Sigmoid colon (tissue), 6 donors: ENCODE measurements at regions not wholly inside any gene's neighbourhood (a gene's known extent, or its start where the extent isn't known, plus 50 kb on each side); places are given as distances from the start of the nearest gene placed in this dataset.

ENCODE experiments used
- DNase-seq: peaks from one replicate; pipeline ENCODE4 v3.0.0-alpha.2; 2019
- H3K27ac ChIP-seq, 4 donors: fragments of 200-600 bp; sonication (generic); one replicate each; pipeline ENCODE4 v1.5.1; 2016 to 2019; ENCODE audit warnings: mild to moderate bottlenecking in 1 of 4
- H3K27me3 ChIP-seq, 3 donors: fragments of 200-600 bp; sonication (generic); one replicate each; pipeline ENCODE4 v1.5.1; 2019; ENCODE audit warnings: mild to moderate bottlenecking in 1 of 3
- H3K36me3 ChIP-seq, 4 donors: fragments of 200-600 bp; sonication (generic); one replicate each; pipeline ENCODE4 v1.5.1; 2016 to 2019
- H3K4me1 ChIP-seq, 4 donors: fragments of 200-600 bp; sonication (generic); one replicate each; pipeline ENCODE4 v1.5.1; 2017 to 2019
- H3K4me3 ChIP-seq, 4 donors: fragments of 200-600 bp; sonication (generic); one replicate each; pipeline ENCODE4 v1.5.1; 2017 to 2019; ENCODE audit warnings: mild to moderate bottlenecking in 2 of 4, moderate library complexity in 1 of 4
- H3K9me3 ChIP-seq, 4 donors: fragments of 200-600 bp in 3 of 4; sonication (generic) in 3 of 4; one replicate each; pipeline versions ENCODE4 v1.5.1 to v1.6.1; 2013 to 2019
- CTCF ChIP-seq, 4 experiments: fragments of 450-650 bp in 3 of 4; fragments of 200-600 bp in 1 of 4; IDR thresholded peaks; one replicate each; pipeline ENCODE4 v1.5.1; 2016 to 2019; ENCODE audit warnings: antibody characterized with exemption in 4 of 4, mild to moderate bottlenecking in 3 of 4, moderate library complexity in 2 of 4
- EP300 ChIP-seq, 4 donors: sonication (generic); formaldehyde crosslinking; IDR thresholded peaks; one replicate each; pipeline ENCODE4 v1.6.1; 2017; ENCODE audit warnings: antibody characterized with exemption in 4 of 4
- POLR2A ChIP-seq, 2 donors: fragments of 450-650 bp; IDR thresholded peaks; one replicate each; pipeline ENCODE4 v1.6.1; 2016; ENCODE audit warnings: antibody characterized with exemption in 2 of 2, mild to moderate bottlenecking in 2 of 2, moderate library complexity in 2 of 2
- POLR2AphosphoS5 ChIP-seq, 4 donors: sonication (generic); formaldehyde crosslinking; IDR thresholded peaks; one replicate each; pipeline ENCODE4 v1.6.1; 2017; ENCODE audit warnings: antibody characterized with exemption in 4 of 4
- WGBS, 2 donors: extraction: QIAGEN DNeasy Blood & Tissue Kit; methylation state at CpG; one replicate each; pipeline ENCODE4 v1.1.7; 2013; 5-methylcytosine and 5-hydroxymethylcytosine counted together
- intact Hi-C: fragments of 100-400 bp; cut with DNase I; formaldehyde crosslinking; loops from one replicate; pipeline ENCODE4 v1.15.1; 2023
- donor health status: healthy with polysubstance abuse.
- donor health status: healthy.

GRCh38 chr2:5111581-5111980, 580.6 kb upstream of the SOX11 start:
- peaks cover 0 to 18% (median 10%) of the 10 kb centered on the region in 4 donors for H3K4me1 ChIP-seq
- no peak overlapping the region for H3K4me3 ChIP-seq
- intact Hi-C loops, result no loop called here
- H3K36me3 ChIP-seq, result no peaks in the 10 kb centered on the region
- H3K27ac ChIP-seq, result peak overlapping the region in 3 of 4 donors; percentile 31 to 54 (median 34)
- no peaks in the 10 kb centered on the region for H3K27me3 ChIP-seq
- peaks cover 0 to 15% (median 9%) of the 10 kb centered on the region in 4 donors for H3K9me3 ChIP-seq
- no peak for TF ChIP-seq CTCF (IDR thresholded peaks at IDR 0.05)
- no peak for TF ChIP-seq POLR2A (IDR thresholded peaks at IDR 0.05)
- peak in 2 of 4 donors; percentile 5 to 34 for TF ChIP-seq EP300 (IDR thresholded peaks at IDR 0.05)
- TF ChIP-seq POLR2AphosphoS5 (IDR thresholded peaks at IDR 0.05), result peak in 2 of 4 donors; percentile 56 to 71
- DNase-seq, result no peak

GRCh38 chr2:5119046-5119445, 573.1 kb upstream of the SOX11 start:
- intact Hi-C loops, result no loop called here
- no peak for DNase-seq
- H3K36me3 ChIP-seq, result no peaks in the 10 kb centered on the region
- peaks cover 0 to 26% (median 8%) of the 10 kb centered on the region in 4 donors for H3K4me1 ChIP-seq
- no peak overlapping the region for H3K27ac ChIP-seq
- TF ChIP-seq POLR2A (IDR thresholded peaks at IDR 0.05) (no peak), EP300 (IDR thresholded peaks at IDR 0.05) (no peak), POLR2AphosphoS5 (IDR thresholded peaks at IDR 0.05) (no peak)
- no peak overlapping the region for H3K4me3 ChIP-seq
- H3K9me3 ChIP-seq, result peaks cover 0 to 4% (median 0%) of the 10 kb centered on the region in 4 donors
- H3K27me3 ChIP-seq, result no peaks in the 10 kb centered on the region

- no peak for DNase-seq
- no peaks in the 10 kb centered on the region for H3K36me3 ChIP-seq
- intact Hi-C loops, result loop anchor here (10.0 kb wide), 1 partner anchor 164 kb away; no protein-coding TSS in a partner anchor
- H3K27ac ChIP-seq, result no peak overlapping the region
- no peaks in the 10 kb centered on the region for H3K27me3 ChIP-seq
- 44 to 54% methylated on average over 12 of the region's 12 CpGs for WGBS, 2 donors
- no peaks in the 10 kb centered on the region for H3K9me3 ChIP-seq
- H3K4me1 ChIP-seq, result peaks cover 0 to 28% (median 8%) of the 10 kb centered on the region in 4 donors
- no peak for TF ChIP-seq POLR2AphosphoS5 (IDR thresholded peaks at IDR 0.05)
- TF ChIP-seq POLR2A (IDR thresholded peaks at IDR 0.05), result no peak
- H3K4me3 ChIP-seq, result no peak overlapping the region
These were observed 571.1 kb upstream of the SOX11 start for GRCh38 chr2:5121121-5121520.

GRCh38 chr2:5121642-5122041, 570.5 kb upstream of the SOX11 start:
- no peaks in the 10 kb centered on the region for H3K27me3 ChIP-seq
- DNase-seq, result no peak
- H3K36me3 ChIP-seq, result no peaks in the 10 kb centered on the region
- intact Hi-C loops, result loop anchor here (10.0 kb wide), 1 partner anchor 163 kb away; no protein-coding TSS in a partner anchor
- no peaks in the 10 kb centered on the region for H3K9me3 ChIP-seq
- peaks cover 0 to 28% (median 8%) of the 10 kb centered on the region in 4 donors for H3K4me1 ChIP-seq
- 13% methylated on average over 4 of the region's 4 CpGs for WGBS, 2 donors
- no peak overlapping the region for H3K27ac ChIP-seq
- no peak overlapping the region for H3K4me3 ChIP-seq
- no peak for TF ChIP-seq CTCF (IDR thresholded peaks at IDR 0.05)
- TF ChIP-seq EP300 (IDR thresholded peaks at IDR 0.05), result no peak
- TF ChIP-seq POLR2AphosphoS5 (IDR thresholded peaks at IDR 0.05), result no peak
- no peak for TF ChIP-seq POLR2A (IDR thresholded peaks at IDR 0.05)

- intact Hi-C loops, result loop anchor here (10.0 kb wide), 1 partner anchor 161 kb away; no protein-coding TSS in a partner anchor
- TF ChIP-seq POLR2AphosphoS5 (IDR thresholded peaks at IDR 0.05) (no peak), EP300 (IDR thresholded peaks at IDR 0.05) (no peak), CTCF (IDR thresholded peaks at IDR 0.05) (no peak), POLR2A (IDR thresholded peaks at IDR 0.05) (no peak)
- no peak for DNase-seq
- WGBS, 2 donors, result 62 to 77% methylated on average over 4 of the region's 4 CpGs
- H3K36me3 ChIP-seq, result no peaks in the 10 kb centered on the region
- H3K4me3 ChIP-seq, result no peak overlapping the region
- H3K4me1 ChIP-seq, result peaks cover 0 to 28% (median 8%) of the 10 kb centered on the region in 4 donors
- H3K9me3 ChIP-seq, result no peaks in the 10 kb centered on the region
- H3K27me3 ChIP-seq, result no peaks in the 10 kb centered on the region
- H3K27ac ChIP-seq, result peak overlapping the region in 1 of 4 donors; percentile 56
These were observed 568.5 kb upstream of the SOX11 start for GRCh38 chr2:5123582-5124196.
